ENCODE measurements at regions not wholly inside any gene's neighbourhood (a gene's known extent, or its start where the extent isn't known, plus 50 kb on each side); places are given as distances from the start of the nearest gene placed in this dataset.
"Not testable (repeated sequence)": the region's sequence is repeated elsewhere in the genome, so short reads cannot be mapped to it uniquely, and the experiment has no call there.

- not testable (repeated sequence) for DNase-seq (ENCODE audit: low read depth, low spot score)
These were observed 822.1 kb downstream of the KCNMA1 start for GRCh38 chr10:76815505-76815904.

- DNase-seq (ENCODE audit: low read depth, low spot score): no peak
These were observed 826.2 kb downstream of the KCNMA1 start for GRCh38 chr10:76811430-76811829.

GRCh38 chr10:76788452-76788811 lies 849.2 kb downstream of the KCNMA1 start:
- DNase-seq (ENCODE audit: low read depth, low spot score): no peak

DNA sequence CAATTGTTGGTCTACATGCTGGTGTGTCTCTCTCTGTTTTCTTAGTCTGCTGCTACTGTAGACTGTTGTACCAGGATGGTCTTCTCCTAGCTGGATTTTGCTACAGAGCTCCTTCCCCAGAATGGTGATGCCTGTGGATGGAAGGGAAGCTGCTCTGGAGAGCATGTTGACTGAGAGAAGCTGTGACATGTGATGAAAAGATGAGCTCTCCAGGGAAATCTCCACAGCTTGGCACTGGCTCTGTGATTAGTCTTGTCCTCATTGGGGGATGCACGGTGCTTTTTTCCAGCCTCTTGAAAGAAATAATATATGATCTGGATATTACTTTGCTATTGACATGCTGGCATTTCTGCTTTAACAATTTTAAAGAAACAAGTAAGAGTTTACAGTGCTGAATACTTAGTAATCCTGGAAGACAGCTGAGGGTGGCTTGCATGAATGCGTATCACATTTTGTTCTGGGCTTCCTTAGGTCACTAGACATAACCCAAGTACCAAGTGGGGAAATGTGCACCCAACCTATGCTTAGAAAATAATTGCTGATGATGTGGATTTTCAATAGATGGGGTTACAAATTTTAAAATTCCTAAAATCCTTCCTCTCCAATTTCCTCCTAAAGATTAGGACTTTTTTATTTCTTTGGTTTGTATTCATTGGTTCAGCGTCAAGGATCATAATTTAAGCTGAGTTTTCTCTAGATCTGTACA lies 849.7 kb downstream of the KCNMA1 start:
- DNase-seq (ENCODE audit: low read depth, low spot score): no peak

GRCh38 chr10:76786504-76787072 lies 851.0 kb downstream of the KCNMA1 start:
- DNase-seq (ENCODE audit: low read depth, low spot score): no peak

DNA sequence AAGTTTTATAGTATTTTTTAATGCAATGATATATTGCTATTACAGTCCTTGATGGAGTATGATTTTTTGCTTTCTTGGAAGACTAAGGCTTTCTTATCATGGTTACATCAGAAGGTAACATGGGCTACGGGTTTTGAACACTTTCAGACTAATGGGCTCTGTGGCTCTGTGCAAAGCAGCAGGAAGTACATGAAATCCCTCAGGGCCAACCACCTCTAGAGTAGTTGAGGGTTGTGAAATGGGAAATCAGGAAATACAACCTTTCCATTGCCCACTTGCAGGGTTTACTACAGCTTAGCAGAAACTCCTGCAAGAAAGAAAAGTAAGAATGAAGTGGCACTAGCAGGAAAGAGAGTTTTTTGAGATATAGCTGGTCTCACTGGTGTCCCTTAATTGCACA lies 853.5 kb downstream of the KCNMA1 start:
- DNase-seq (ENCODE audit: low read depth, low spot score): no peak

DNA sequence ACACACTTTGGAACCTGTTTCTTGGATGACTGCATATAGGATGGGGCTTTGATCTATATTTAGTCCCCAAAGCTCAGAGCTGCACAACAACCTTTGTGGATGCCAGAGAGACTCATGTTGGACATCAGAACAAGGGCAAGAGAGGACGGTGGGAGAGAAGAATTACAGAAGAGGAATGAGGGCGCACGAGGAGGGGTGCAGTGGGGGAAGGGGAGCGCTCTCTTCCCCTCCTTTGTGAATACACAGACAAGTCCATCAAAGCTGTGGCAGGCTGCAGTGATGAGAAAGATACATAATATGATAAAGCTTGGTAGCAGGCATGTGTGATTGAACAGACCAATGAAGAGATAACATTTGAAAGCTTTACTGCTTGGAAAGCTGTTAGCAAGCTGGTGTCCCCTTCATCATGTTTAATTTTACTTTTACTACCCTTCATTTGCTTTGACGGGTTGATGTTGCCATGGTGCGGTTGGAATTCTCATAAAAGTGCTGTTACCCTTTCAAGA lies 857.8 kb downstream of the KCNMA1 start:
- no peak for DNase-seq (ENCODE audit: low read depth, low spot score)

GRCh38 chr10:76778914-76779795 lies 858.5 kb downstream of the KCNMA1 start:
- DNase-seq (ENCODE audit: low read depth, low spot score): peak; percentile 59

DNA sequence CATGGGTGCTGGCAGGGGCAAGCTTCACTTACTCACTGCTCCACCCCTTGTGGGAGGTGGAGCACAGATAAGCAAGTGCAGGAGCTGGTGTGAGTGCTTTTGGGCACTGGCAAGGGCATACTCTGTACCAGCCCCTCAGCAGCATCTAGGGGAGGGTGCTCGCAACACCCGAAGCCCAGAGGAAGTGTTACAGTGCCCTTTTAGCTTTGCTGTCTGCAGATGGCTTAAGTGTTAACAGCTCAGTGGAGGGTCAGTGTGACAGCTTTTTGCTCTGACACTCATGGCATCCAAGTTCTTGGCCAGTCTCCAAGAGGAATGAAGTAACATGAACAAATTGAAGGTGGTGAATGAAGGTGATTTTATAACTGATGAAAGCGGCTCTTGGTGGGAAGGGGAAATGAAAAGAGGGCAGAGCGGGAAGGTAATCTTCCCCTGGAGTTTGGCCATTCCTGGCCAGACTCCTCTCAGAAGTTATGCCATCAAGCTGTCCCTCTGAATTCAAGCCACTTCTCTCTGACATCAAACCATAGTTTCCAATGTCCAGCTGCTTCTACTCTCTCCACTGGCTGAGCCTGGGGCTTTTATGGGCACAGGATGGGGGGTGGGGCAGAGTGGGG lies 862.5 kb downstream of the KCNMA1 start:
- no peak for DNase-seq (ENCODE audit: low read depth, low spot score)

- DNase-seq (ENCODE audit: low read depth, low spot score): no peak
These were observed 868.0 kb downstream of the KCNMA1 start for GRCh38 chr10:76769582-76769981.

DNA sequence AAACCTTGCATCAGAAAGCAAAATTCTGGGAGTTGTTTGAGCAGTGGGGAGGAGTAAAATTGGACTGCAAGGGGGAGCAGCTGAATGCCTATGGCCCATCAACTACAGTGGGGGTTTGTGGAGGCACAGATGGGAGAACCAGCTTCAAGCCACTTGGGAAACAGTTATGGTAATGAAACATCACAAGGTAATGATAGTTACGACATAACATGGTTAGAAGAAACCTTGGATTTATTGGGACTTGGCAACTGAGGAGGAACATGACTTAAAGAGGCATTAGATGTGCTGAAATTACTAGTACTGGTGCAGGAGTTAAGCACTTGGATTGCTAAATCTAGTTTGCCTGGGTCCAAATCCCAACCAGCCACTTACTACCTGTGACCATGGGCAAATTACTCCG lies 868.4 kb downstream of the KCNMA1 start:
- no peak for DNase-seq (ENCODE audit: low read depth, low spot score)

DNA sequence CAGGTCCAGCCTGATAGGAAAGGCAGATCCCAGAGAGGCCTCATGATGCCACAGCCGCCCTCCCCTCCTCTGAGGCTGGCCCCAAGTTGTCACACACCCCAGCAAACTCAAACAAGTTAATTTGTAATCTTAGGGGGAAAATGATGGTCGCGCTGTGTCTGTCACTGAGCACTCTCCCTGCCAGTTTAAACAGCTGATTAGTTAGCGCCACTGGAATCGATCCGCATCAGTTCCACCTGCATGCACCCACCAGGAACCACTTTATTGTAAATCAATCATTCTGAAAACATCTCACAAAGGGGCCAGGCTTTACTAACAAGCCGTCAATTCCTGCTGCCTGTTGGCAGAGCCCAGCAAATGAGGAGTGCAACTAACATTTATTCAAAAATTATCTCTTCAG lies 870.9 kb downstream of the KCNMA1 start:
- DNase-seq (ENCODE audit: low read depth, low spot score): no peak

- not testable (repeated sequence) for DNase-seq (ENCODE audit: low read depth, low spot score)
These were observed 872.7 kb downstream of the KCNMA1 start for GRCh38 chr10:76764921-76765320.

DNA sequence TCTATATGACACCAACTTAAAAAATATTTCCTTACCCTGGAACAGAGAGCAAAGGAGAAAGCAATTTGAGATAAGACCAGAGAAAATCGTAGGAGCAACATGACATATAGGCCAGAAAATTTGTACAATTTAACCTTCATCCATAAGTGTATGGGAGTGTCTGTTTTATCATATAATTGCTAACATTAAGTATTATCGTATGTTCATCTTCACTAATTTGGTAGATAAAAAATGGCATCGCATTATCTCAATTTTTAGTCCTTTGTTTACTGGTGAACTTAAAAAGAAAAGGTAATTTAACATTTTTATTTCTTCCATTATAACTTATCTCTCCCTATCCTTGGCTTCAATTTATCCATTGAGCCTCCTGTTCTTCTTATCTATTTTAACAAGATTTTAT lies 873.4 kb downstream of the KCNMA1 start:
- DNase-seq (ENCODE audit: low read depth, low spot score): no peak

GRCh38 chr10:76763376-76763775 lies 874.2 kb downstream of the KCNMA1 start:
- DNase-seq (ENCODE audit: low read depth, low spot score): no peak

GRCh38 chr10:76759681-76760080 lies 877.9 kb downstream of the KCNMA1 start:
- no peak for DNase-seq (ENCODE audit: low read depth, low spot score)

- no peak for DNase-seq (ENCODE audit: low read depth, low spot score)
These were observed 894.4 kb downstream of the KCNMA1 start for GRCh38 chr10:76743169-76743568.

GRCh38 chr10:76740514-76740913 lies 897.1 kb downstream of the KCNMA1 start:
- no peak for DNase-seq (ENCODE audit: low read depth, low spot score)

GRCh38 chr10:76738991-76739390 lies 898.6 kb downstream of the KCNMA1 start:
- DNase-seq (ENCODE audit: low read depth, low spot score): no peak

- DNase-seq (ENCODE audit: low read depth, low spot score): no peak
These were observed 900.6 kb downstream of the KCNMA1 start for GRCh38 chr10:76736815-76737618.

DNA sequence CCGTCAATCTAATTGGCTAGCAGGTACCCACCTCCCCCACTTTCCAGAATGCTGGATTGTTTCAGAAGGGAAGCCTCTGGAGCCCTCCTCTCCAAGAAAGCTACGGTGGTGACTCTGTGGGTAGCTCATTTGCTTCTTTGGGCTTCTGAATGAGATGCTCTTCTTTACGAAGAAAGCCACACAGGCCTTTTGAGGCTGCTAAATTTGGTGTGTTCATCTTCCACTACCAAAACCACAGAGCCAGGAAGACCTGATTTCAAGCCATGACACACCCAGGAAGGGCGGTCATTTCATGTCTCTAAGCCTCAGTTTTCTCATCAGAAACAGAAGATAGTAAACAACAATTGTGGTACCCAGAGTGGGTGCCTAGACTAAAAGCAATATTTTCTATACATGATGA lies 901.2 kb downstream of the KCNMA1 start:
- DNase-seq (ENCODE audit: low read depth, low spot score): no peak

Data from iPS DF 19.7 (cell line).